ENCODE measurements at regions not wholly inside any gene's neighbourhood (a gene's known extent, or its start where the extent isn't known, plus 50 kb on each side); places are given as distances from the start of the nearest gene placed in this dataset.

DNA sequence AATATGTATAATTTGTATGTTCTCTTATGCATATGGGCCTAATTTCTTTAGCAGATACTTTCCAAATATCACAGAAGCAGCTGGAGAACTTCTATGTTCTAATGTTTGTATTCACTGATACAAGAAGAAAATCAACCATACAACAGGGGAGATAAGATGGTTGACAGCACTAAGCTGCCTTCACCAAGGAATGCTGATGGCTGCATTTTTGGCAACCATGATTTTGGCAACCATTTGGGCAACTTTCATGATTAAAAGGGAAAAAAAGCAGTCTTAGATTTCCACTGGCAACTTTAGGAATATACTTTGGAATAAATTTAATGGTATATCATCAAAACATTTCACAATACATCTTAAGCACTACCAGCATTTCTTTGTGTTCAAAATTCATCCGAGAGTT lies 740.3 kb upstream of the CDH6 start:
- Histone ChIP-seq H3K27me3 (ENCODE audit: insufficient read depth) (no peaks in the 10 kb centered on the region), H3K79me2 (ENCODE audit: insufficient read depth) (no peaks in the 10 kb centered on the region), H2AFZ (ENCODE audit: low read depth) (no peak overlapping the region), H3K9me3 (no peaks in the 10 kb centered on the region), H3F3A (replicated peaks; ENCODE audit: insufficient read depth) (no peaks in the 10 kb centered on the region), H3K9me2 (no peaks in the 10 kb centered on the region), H4K20me1 (ENCODE audit: insufficient read depth) (no peaks in the 10 kb centered on the region), H3K4me3 (ENCODE audit: low read depth in 2 of 2, low read length in 1 of 2) (no peak overlapping the region), H3K36me3 (replicated peaks in 1 of 2; ENCODE audit: control insufficient read depth in 1 of 2, insufficient read depth in 2 of 2, low read length in 1 of 2) (no peaks in the 10 kb centered on the region), H3K27ac (ENCODE audit: low read depth in 2 of 2, low read length in 1 of 2) (no peak overlapping the region), H3K4me1 (ENCODE audit: control insufficient read depth in 1 of 2, insufficient read depth in 2 of 2, low read depth in 1 of 2, low read length in 1 of 2) (no peaks in the 10 kb centered on the region), H3K9ac (no peak overlapping the region), H3K4me2 (no peak overlapping the region)
- 5% methylated on average over 1 of the region's 1 CpG for WGBS (ENCODE audit: low lambda C conversion rate)
- DNase-seq, result no peak
- ChIA-PET POLR2A (no interaction called here), CTCF (no interaction called here)
- TF ChIP-seq RAD21 (IDR thresholded peaks at IDR 0.05; ENCODE audit: low read length) (no peak), EZH2phosphoT487 (IDR thresholded peaks at IDR 0.05; ENCODE audit: borderline replicate concordance, low read depth) (no peak), MEF2A (IDR thresholded peaks at IDR 0.05; ENCODE audit: borderline replicate concordance, low read depth) (no peak), FOXM1 (IDR thresholded peaks at IDR 0.05; ENCODE audit: low read depth) (no peak), SIN3A (IDR thresholded peaks at IDR 0.05; ENCODE audit: borderline replicate concordance, low read depth, low read length) (no peak), GABPA (IDR thresholded peaks at IDR 0.05; ENCODE audit: low read depth) (no peak), ELF1 (IDR thresholded peaks at IDR 0.05) (no peak), GATA2 (CRISPR knock-in tag; IDR thresholded peaks at IDR 0.05) (no peak), SMC3 (IDR thresholded peaks at IDR 0.05; ENCODE audit: low read depth, low read length) (no peak), RFX5 (IDR thresholded peaks at IDR 0.05; ENCODE audit: low read length) (no peak), CHD2 (IDR thresholded peaks at IDR 0.05; ENCODE audit: low read length, partially characterized antibody) (no peak), POLR2AphosphoS5 (IDR thresholded peaks at IDR 0.05; ENCODE audit: low read depth, low read length) (no peak), NFIC (IDR thresholded peaks at IDR 0.05; ENCODE audit: borderline replicate concordance) (no peak)
- TF ChIP-seq, protein P1, sequence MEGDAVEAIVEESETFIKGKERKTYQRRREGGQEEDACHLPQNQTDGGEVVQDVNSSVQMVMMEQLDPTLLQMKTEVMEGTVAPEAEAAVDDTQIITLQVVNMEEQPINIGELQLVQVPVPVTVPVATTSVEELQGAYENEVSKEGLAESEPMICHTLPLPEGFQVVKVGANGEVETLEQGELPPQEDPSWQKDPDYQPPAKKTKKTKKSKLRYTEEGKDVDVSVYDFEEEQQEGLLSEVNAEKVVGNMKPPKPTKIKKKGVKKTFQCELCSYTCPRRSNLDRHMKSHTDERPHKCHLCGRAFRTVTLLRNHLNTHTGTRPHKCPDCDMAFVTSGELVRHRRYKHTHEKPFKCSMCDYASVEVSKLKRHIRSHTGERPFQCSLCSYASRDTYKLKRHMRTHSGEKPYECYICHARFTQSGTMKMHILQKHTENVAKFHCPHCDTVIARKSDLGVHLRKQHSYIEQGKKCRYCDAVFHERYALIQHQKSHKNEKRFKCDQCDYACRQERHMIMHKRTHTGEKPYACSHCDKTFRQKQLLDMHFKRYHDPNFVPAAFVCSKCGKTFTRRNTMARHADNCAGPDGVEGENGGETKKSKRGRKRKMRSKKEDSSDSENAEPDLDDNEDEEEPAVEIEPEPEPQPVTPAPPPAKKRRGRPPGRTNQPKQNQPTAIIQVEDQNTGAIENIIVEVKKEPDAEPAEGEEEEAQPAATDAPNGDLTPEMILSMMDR (IDR thresholded peaks at IDR 0.05), result no peak
- TF ChIP-seq, protein P2, sequence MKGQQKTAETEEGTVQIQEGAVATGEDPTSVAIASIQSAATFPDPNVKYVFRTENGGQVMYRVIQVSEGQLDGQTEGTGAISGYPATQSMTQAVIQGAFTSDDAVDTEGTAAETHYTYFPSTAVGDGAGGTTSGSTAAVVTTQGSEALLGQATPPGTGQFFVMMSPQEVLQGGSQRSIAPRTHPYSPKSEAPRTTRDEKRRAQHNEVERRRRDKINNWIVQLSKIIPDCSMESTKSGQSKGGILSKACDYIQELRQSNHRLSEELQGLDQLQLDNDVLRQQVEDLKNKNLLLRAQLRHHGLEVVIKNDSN (IDR thresholded peaks at IDR 0.05; ENCODE audit: borderline replicate concordance, low read depth), result no peak
- TF ChIP-seq, protein P3, sequence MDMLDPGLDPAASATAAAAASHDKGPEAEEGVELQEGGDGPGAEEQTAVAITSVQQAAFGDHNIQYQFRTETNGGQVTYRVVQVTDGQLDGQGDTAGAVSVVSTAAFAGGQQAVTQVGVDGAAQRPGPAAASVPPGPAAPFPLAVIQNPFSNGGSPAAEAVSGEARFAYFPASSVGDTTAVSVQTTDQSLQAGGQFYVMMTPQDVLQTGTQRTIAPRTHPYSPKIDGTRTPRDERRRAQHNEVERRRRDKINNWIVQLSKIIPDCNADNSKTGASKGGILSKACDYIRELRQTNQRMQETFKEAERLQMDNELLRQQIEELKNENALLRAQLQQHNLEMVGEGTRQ (IDR thresholded peaks at IDR 0.05; ENCODE audit: borderline replicate concordance, low read depth, low read length), result no peak

- Histone ChIP-seq H3K9ac (no peak overlapping the region), H3K36me3 (replicated peaks in 1 of 2; ENCODE audit: control insufficient read depth in 1 of 2, insufficient read depth in 2 of 2, low read length in 1 of 2) (no peaks in the 10 kb centered on the region), H3K4me2 (no peak overlapping the region), H3K4me1 (ENCODE audit: control insufficient read depth in 1 of 2, insufficient read depth in 2 of 2, low read depth in 1 of 2, low read length in 1 of 2) (no peaks in the 10 kb centered on the region), H3K9me2 (no peaks in the 10 kb centered on the region), H3K27me3 (ENCODE audit: insufficient read depth) (no peaks in the 10 kb centered on the region), H3K9me3 (no peaks in the 10 kb centered on the region), H3K79me2 (ENCODE audit: insufficient read depth) (no peaks in the 10 kb centered on the region), H3F3A (replicated peaks; ENCODE audit: insufficient read depth) (no peaks in the 10 kb centered on the region), H3K4me3 (ENCODE audit: low read depth in 2 of 2, low read length in 1 of 2) (no peak overlapping the region), H2AFZ (ENCODE audit: low read depth) (no peak overlapping the region), H3K27ac (ENCODE audit: low read depth in 2 of 2, low read length in 1 of 2) (no peak overlapping the region), H4K20me1 (ENCODE audit: insufficient read depth) (no peaks in the 10 kb centered on the region)
- 0% methylated on average over 1 of the region's 1 CpG for WGBS (ENCODE audit: low lambda C conversion rate)
- ChIA-PET POLR2A (no interaction called here), CTCF (no interaction called here)
- no peak for DNase-seq
- TF ChIP-seq, protein P3 (IDR thresholded peaks at IDR 0.05; ENCODE audit: borderline replicate concordance, low read depth, low read length), result no peak
- TF ChIP-seq RAD21 (IDR thresholded peaks at IDR 0.05; ENCODE audit: low read length) (no peak), TEAD4 (IDR thresholded peaks at IDR 0.05; ENCODE audit: borderline replicate concordance, insufficient read depth) (no peak), MXI1 (IDR thresholded peaks at IDR 0.05; ENCODE audit: low read depth, low read length) (no peak), EZH2phosphoT487 (IDR thresholded peaks at IDR 0.05; ENCODE audit: borderline replicate concordance, low read depth) (no peak), IRF3 (IDR thresholded peaks at IDR 0.05; ENCODE audit: low read depth, low read length) (no peak), TAF1 (IDR thresholded peaks at IDR 0.05; ENCODE audit: borderline replicate concordance, low read depth, low read length) (no peak), RXRA (IDR thresholded peaks at IDR 0.05; ENCODE audit: borderline replicate concordance, low read depth) (no peak), FOXJ3 (CRISPR knock-in tag; IDR thresholded peaks at IDR 0.05) (no peak), JUND (IDR thresholded peaks at IDR 0.05) (no peak)
- TF ChIP-seq, protein P2 (IDR thresholded peaks at IDR 0.05; ENCODE audit: borderline replicate concordance, low read depth), result no peak
Measured at GRCh38 chr5:30450153-30450552, 743.3 kb upstream of the CDH6 start.

Data from SK-N-SH (cell line).